ENCODE measurements at regions not wholly inside any gene's neighbourhood (a gene's known extent, or its start where the extent isn't known, plus 50 kb on each side); places are given as distances from the start of the nearest gene placed in this dataset.
"Not testable (repeated sequence)": the region's sequence is repeated elsewhere in the genome, so short reads cannot be mapped to it uniquely, and the experiment has no call there.

DNA sequence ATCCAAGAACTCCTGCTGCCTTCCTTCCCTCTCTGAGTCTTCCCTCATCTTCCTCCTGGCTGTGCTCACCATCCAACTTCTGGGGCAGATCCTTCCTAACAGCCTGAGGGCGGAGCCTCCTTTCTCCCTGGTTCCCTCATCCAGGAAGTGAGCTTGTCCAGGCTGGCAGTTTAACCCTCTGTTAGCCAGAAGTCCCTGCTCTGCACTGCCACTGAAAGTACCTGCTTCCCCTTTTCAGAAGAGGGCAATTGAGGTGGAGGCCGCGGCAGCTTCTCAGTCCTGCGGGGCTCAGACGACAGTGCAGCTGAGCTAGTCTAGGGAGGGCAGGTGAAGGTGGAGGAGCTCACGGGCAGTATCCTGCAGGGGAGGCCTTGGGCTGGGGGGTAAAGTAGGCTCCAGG lies 149.1 kb downstream of the FCRL5 start:
- no peak overlapping the region for H3K4me3 Mint-ChIP-seq
- H3K36me3 Mint-ChIP-seq (ENCODE audit: low read depth): no peaks in the 10 kb centered on the region
- H3K27ac Mint-ChIP-seq: no peak overlapping the region
- H3K9me3 Mint-ChIP-seq: no peaks in the 10 kb centered on the region
- H3K27me3 Mint-ChIP-seq: peaks cover 47% of the 10 kb centered on the region
- no peak for DNase-seq
- H3K4me1 Mint-ChIP-seq (ENCODE audit: low read depth): no peaks in the 10 kb centered on the region

DNA sequence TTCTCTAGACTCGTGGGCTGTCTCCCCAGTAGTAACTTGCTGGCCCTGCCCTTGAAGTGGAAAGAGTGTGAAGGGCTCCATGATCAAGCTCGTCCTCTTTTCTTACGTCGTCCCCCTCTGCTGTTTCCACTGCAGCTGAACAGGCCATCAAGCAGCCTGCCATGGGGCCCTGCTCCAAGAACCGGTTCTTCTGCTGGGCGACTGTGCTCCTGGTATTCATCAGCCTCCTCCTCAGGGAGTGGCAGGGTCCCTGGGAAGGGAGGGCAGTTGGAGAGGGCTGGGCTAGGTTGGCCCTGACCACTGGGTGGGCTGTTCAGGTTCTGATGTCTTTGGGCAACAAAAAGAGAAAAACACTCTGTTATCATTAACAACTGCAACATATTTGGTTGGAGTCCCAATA lies 151.5 kb downstream of the FCRL5 start:
- Mint-ChIP-seq H3K4me3 (no peak overlapping the region), H3K27ac (no peak overlapping the region), H3K4me1 (ENCODE audit: low read depth) (no peaks in the 10 kb centered on the region), H3K9me3 (no peaks in the 10 kb centered on the region), H3K27me3 (peaks cover 62% of the 10 kb centered on the region), H3K36me3 (ENCODE audit: low read depth) (no peaks in the 10 kb centered on the region)
- DNase-seq: no peak

DNA sequence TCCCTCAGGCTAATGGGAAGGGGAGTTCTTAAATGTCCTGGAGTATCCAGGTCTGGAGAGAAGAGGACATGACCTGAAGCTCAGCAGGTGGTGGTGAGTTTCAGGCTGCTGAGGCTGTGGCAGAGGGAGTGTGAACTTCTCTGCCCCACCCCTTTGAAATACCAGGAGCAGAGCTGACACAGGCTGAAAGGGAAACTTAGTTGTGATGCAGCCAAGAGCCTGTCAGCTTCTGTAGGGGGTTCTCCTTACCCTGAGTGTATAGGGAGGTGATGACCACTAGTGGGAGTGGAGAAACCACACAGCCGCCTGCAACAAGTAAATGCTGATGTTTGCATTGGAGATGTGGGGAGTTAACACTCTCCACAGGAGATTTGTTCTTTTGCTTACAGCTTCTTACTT lies 152.3 kb downstream of the FCRL5 start:
- no peak overlapping the region for H3K27ac Mint-ChIP-seq
- no peaks in the 10 kb centered on the region for H3K9me3 Mint-ChIP-seq
- no peaks in the 10 kb centered on the region for H3K4me1 Mint-ChIP-seq (ENCODE audit: low read depth)
- no peaks in the 10 kb centered on the region for H3K36me3 Mint-ChIP-seq (ENCODE audit: low read depth)
- DNase-seq: no peak
- H3K27me3 Mint-ChIP-seq: peaks cover 62% of the 10 kb centered on the region
- no peak overlapping the region for H3K4me3 Mint-ChIP-seq

DNA sequence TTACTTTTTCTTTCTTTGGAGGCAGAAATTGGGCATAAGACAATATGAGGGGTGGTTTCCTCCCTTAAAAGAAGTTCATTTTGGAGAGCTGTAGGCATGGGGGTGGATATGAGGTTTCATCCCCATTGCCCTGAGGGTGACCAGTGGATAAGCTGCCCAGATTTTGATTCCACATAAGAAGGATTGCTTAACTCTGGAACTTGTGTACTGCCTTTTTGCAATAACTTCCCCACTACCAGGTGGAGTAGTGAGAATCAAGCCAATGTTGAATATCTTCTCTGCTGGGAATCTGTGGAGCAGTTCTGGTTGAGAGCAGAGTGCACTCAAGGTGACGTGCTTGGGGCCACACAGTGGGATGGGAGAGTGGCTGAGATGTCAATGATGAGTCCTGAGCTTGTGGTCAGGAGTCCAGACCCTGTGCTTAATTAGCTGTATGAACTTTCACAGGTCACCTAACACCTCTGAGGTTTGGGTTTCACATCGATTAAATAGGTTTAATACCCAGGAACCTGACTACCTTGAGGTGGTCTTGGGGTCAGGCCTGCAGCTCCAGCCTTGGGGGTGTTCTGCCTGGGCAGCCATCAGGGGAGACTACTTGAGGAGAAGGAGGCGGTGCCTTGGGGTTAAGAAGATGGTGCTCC lies 152.9 kb downstream of the FCRL5 start:
- Mint-ChIP-seq H3K4me1 (ENCODE audit: low read depth) (no peaks in the 10 kb centered on the region), H3K27me3 (peaks cover 65% of the 10 kb centered on the region), H3K27ac (no peak overlapping the region), H3K4me3 (no peak overlapping the region), H3K36me3 (ENCODE audit: low read depth) (no peaks in the 10 kb centered on the region), H3K9me3 (no peaks in the 10 kb centered on the region)
- DNase-seq: no peak

DNA sequence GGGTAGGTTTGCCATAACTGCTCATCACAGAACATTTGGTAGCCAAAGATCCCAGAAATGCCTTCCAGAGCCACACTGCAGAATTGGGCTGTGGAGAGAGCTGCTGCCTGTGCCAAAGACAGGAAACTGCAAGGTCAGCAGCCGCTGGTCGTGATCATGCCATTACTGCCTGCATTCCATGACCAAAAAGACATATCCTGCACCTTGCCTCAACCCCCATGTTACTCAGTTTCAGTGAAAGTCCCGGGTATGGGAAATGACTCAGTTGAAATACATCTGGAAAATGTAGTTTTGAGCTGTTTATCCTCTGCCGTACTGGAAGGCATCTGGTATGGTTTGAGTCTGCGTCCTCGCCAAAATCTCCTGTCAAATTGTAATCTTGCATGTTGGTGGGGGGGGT lies 161.7 kb downstream of the FCRL5 start:
- Mint-ChIP-seq H3K36me3 (ENCODE audit: low read depth) (no peaks in the 10 kb centered on the region), H3K9me3 (peaks cover 6% of the 10 kb centered on the region), H3K4me3 (no peak overlapping the region), H3K27ac (no peak overlapping the region), H3K27me3 (peaks cover 51% of the 10 kb centered on the region), H3K4me1 (ENCODE audit: low read depth) (no peaks in the 10 kb centered on the region)
- no peak for DNase-seq

DNA sequence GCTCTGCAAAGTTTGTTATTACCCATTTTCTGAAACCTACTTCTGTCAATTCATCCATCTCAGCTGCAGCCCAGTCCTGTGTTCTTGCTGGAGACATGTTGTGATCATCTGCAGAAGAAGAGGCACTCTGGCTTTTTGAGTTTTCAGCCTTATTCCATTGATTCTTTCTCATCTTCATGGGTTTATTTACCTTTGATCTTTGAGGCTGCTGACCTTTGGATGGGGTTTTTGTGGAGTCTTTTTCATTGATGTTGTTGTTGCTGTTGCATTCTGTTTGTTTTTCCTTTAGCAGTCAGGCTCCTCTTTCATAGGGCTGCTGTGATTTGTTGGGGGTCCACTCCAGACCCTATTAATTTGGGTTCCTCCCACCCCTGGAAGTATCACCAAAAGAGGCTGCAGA lies 164.3 kb downstream of the FCRL5 start:
- Mint-ChIP-seq H3K27ac (no peak overlapping the region), H3K4me1 (ENCODE audit: low read depth) (no peaks in the 10 kb centered on the region), H3K9me3 (no peaks in the 10 kb centered on the region), H3K36me3 (ENCODE audit: low read depth) (no peaks in the 10 kb centered on the region), H3K27me3 (peaks cover 39% of the 10 kb centered on the region), H3K4me3 (no peak overlapping the region)
- no peak for DNase-seq

GRCh38 chr1:157384258-157384657 lies 168.1 kb downstream of the FCRL5 start:
- Mint-ChIP-seq H3K36me3 (ENCODE audit: low read depth) (no peaks in the 10 kb centered on the region), H3K9me3 (no peaks in the 10 kb centered on the region), H3K27ac (no peak overlapping the region), H3K4me3 (no peak overlapping the region), H3K27me3 (peaks cover 23% of the 10 kb centered on the region), H3K4me1 (ENCODE audit: low read depth) (no peaks in the 10 kb centered on the region)
- DNase-seq: no peak

DNA sequence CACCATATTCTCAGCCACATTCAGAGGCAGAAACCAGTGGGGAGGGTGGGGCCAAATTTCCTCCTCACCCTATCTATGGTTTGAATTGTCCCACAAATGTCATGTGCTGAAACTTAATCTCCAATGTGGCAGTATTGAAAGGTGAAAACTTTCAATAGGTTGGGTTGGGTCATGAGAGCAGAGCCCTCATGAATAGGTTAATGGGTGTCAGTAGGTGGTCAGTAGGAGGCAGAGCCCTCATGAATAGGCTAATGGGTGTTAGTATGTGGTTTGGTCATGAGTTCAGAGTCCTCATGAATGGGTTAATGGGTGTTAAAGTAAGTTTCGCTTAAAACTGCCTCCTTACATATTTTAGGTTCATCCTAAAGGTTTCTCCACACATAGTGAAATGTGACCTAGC lies 170.0 kb downstream of the FCRL5 start:
- Mint-ChIP-seq H3K27me3 (peaks cover 23% of the 10 kb centered on the region), H3K4me1 (ENCODE audit: low read depth) (no peaks in the 10 kb centered on the region), H3K4me3 (no peak overlapping the region), H3K36me3 (ENCODE audit: low read depth) (no peaks in the 10 kb centered on the region), H3K27ac (no peak overlapping the region), H3K9me3 (no peaks in the 10 kb centered on the region)
- no peak for DNase-seq

- Mint-ChIP-seq H3K27ac (no peak overlapping the region), H3K9me3 (no peaks in the 10 kb centered on the region), H3K27me3 (peaks cover 36% of the 10 kb centered on the region), H3K36me3 (ENCODE audit: low read depth) (no peaks in the 10 kb centered on the region), H3K4me1 (ENCODE audit: low read depth) (no peaks in the 10 kb centered on the region), H3K4me3 (no peak overlapping the region)
- no peak for DNase-seq
These were observed 171.8 kb downstream of the FCRL5 start for GRCh38 chr1:157380523-157380922.

GRCh38 chr1:157377280-157377713 lies 175.0 kb downstream of the FCRL5 start:
- not testable (repeated sequence) for H3K27ac Mint-ChIP-seq; H3K4me1 Mint-ChIP-seq (ENCODE audit: low read depth); DNase-seq; H3K9me3 Mint-ChIP-seq; H3K4me3 Mint-ChIP-seq; H3K36me3 Mint-ChIP-seq (ENCODE audit: low read depth)
- peaks cover 41% of the 10 kb centered on the region for H3K27me3 Mint-ChIP-seq

DNA sequence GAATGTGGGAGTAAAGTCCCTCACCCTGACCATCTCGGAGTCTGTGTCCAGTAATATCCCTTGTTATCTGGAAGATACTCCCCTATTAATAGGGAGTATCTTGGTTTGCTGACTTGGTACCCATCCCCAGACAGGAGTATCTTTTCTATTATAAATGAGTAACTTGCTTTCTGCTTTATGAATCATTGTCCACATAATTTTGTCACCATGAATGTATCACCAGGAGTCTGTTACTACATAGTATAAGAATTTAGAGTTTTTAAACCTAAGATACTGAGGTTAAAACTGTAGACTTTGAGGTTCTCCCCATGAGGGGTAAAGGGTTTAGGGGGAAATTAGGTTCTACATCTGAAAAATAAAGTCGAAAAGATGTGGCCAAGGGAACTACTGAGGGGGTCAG lies 175.6 kb downstream of the FCRL5 start:
- Mint-ChIP-seq H3K27me3 (peaks cover 43% of the 10 kb centered on the region), H3K4me3 (no peak overlapping the region), H3K36me3 (ENCODE audit: low read depth) (no peaks in the 10 kb centered on the region), H3K9me3 (no peaks in the 10 kb centered on the region), H3K27ac (no peak overlapping the region), H3K4me1 (ENCODE audit: low read depth) (no peaks in the 10 kb centered on the region)
- no peak for DNase-seq

DNA sequence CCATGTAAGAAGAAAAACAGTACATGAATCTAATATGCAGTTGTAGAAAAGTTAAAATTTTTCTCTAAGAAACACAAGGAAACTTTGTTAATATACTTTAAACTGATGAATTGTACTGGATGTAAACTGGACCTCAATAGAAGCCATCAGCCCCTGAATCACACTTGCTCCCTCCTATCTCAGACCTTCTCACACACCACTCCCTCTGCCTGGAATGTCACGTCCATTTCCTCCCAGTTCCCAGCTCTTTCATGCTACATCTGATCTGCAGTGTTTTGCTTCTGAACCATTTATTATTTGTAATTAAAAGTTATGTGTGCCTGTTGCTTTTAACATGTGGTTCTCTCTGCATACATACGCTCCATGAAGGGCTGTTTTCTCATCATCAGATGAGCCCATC lies 180.0 kb downstream of the FCRL5 start:
- not testable (repeated sequence) for DNase-seq; H3K4me3 Mint-ChIP-seq; H3K27ac Mint-ChIP-seq; H3K9me3 Mint-ChIP-seq; H3K4me1 Mint-ChIP-seq (ENCODE audit: low read depth); H3K36me3 Mint-ChIP-seq (ENCODE audit: low read depth)
- H3K27me3 Mint-ChIP-seq: peaks cover 43% of the 10 kb centered on the region

GRCh38 chr1:157371826-157372225 lies 180.5 kb downstream of the FCRL5 start:
- no peaks in the 10 kb centered on the region for H3K9me3 Mint-ChIP-seq
- no peak overlapping the region for H3K4me3 Mint-ChIP-seq

GRCh38 chr1:157371221-157371620 lies 181.1 kb downstream of the FCRL5 start:
- Mint-ChIP-seq H3K4me3 (no peak overlapping the region), H3K9me3 (no peaks in the 10 kb centered on the region), H3K36me3 (ENCODE audit: low read depth) (no peaks in the 10 kb centered on the region), H3K4me1 (ENCODE audit: low read depth) (no peaks in the 10 kb centered on the region), H3K27me3 (peaks cover 33% of the 10 kb centered on the region), H3K27ac (no peak overlapping the region)
- no peak for DNase-seq

More at GRCh38 chr1:157371826-157372225, 180.5 kb downstream of the FCRL5 start:
- DNase-seq: no peak
- H3K27ac Mint-ChIP-seq: no peak overlapping the region
- H3K4me1 Mint-ChIP-seq (ENCODE audit: low read depth): no peaks in the 10 kb centered on the region
- H3K27me3 Mint-ChIP-seq: peaks cover 39% of the 10 kb centered on the region
- H3K36me3 Mint-ChIP-seq (ENCODE audit: low read depth): no peaks in the 10 kb centered on the region

GRCh38 chr1:157370698-157371097 lies 181.6 kb downstream of the FCRL5 start:
- Mint-ChIP-seq H3K4me3 (no peak overlapping the region), H3K9me3 (no peaks in the 10 kb centered on the region), H3K27me3 (peaks cover 28% of the 10 kb centered on the region), H3K36me3 (ENCODE audit: low read depth) (no peaks in the 10 kb centered on the region), H3K27ac (no peak overlapping the region), H3K4me1 (ENCODE audit: low read depth) (no peaks in the 10 kb centered on the region)
- no peak for DNase-seq

All from activated T-cell treated with anti-CD3 and anti-CD28 coated beads, Interleukin-2, amount 50 U/mL, for 24 hours (primary cell).